Inferior parietal cortex (tissue), 1 donor: ENCODE measurements at regions not wholly inside any gene's neighbourhood (a gene's known extent, or its start where the extent isn't known, plus 50 kb on each side); places are given as distances from the start of the nearest gene placed in this dataset.
"Not testable (repeated sequence)": the region's sequence is repeated elsewhere in the genome, so short reads cannot be mapped to it uniquely, and the experiment has no call there.

Source experiments
- DNase-seq: peaks from one replicate; pipeline ENCODE4 v3.0.0-alpha.2; 2016; ENCODE audit errors: extremely low spot score

DNA sequence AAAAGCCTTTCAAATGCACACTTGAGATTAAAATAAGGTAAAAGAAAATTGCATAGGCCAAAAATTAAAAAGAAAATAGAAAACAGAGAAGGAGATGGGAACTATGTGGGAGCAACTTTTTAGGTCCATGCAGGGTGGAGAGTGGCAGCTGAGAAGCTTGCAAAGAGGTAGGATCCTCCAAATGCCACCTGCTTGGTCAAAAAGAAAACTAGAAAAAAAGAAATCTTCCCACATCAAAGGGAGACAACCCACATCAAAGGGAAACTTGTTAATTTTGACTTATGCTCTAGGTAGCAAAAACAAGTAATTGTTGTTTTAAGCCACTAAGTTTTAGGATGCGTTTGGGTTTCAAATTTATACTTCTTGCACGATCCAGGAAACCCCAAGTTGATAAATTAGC, 342.9 kb downstream of the IL20RB start:
- no peak for DNase-seq

DNA sequence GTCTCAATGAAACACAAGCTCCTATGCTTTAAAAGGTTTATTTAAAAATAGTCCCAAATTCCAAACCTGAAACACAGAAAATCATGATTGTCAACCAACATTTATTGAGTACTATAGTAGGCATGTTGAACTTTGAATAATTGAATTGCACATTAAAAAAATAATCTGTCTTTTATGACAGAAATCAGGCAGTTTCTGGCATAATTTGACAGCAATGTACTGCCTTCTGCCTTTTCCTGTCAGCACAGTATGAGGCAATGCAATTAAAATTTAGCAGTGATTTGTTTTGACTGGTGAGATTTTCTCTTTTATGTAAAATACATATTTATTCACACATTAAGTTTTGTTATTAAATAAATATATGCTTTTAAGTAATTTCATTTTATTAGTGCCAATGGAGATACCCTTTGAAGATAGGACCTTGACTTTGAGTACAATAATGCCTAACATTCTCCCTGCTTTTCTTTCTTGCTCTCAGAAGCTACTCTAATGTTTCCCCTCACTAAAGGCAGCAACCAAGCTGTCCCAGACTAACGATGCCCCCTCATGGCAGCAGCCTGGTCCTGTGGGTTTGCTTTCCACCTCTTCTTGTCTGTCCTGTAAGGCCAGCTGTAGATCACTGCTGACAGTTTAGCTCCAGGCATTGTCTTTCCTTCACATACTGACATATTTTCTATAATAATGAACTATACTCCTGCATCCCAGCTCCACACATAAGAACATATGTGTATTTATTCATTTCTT, 346.7 kb downstream of the IL20RB start:
- no peak for DNase-seq

DNA sequence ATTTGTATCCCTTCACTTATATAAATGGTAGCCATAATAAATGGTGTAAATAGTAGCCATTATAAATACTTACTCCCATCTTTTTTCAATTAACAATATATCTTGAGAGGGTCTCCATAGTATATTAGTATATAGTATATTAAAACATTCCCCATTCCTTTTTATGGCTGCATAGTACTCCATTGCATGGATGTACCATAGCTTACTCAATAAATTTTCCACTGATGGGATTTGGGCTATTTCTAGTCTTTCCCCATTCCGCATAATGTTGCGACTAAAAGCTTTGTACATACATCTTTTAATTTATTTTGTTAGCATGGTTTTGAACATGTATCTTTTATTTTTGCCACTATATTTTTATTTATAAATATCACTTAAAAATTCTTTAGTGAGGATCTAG, 366.3 kb downstream of the IL20RB start:
- no peak for DNase-seq

DNA sequence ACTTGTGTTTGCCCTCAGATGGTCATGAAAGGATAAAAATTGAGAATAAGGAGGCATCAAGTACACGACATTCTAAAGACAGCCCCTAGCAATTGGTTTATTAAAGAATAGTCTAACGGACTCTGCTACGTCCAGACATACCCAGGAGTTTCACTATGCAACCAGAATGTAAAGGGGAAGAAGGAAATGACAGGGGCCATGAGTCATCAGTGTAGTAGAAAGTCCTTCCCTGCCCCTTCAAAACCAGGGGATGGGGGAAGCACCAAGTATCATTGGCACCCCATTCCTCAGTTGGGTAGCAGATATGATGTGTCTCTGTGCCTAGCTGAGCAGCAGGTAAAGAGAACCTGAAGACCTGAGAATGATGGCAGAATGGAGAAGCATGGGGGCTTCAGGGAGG, 367.4 kb downstream of the IL20RB start:
- DNase-seq = no peak

DNA sequence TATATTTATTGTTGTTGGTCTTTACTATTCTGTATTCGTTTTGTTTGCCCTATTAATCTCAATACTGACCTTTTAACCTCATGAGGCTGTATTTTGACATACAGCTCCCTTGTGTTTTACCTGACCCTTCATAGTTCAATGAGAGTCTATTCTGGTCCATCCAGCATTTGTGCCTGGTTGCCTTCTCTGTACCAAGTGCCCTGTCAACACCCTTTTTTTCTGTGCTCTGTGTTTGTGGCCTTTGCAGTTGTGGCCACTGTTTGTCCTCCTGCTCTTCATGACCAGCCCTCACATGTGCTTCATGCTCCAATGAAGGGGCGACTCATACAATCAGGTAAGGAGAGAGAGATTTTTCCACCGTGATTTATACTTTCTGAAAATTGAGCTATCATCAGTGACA, 368.2 kb downstream of the IL20RB start:
- DNase-seq = no peak

DNA sequence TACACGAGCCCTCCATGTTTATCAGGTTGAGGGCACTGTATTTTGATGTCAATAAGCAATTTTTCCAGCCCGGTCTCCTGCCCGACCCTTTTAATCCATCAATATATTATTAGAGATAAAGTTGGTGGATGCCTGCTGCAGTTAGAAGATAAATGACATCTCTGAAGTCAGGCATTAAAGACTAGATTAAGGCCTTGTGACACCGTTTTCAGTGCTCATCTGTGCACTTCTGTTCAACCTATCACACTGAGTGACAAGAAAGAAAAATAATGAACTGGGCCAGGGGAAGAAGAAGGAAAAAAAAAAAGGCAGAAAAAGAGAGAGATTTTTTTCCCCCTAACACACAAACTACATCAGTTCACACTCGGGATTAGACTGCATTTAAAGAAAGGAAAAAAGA, 371.8 kb downstream of the IL20RB start:
- no peak for DNase-seq

DNA sequence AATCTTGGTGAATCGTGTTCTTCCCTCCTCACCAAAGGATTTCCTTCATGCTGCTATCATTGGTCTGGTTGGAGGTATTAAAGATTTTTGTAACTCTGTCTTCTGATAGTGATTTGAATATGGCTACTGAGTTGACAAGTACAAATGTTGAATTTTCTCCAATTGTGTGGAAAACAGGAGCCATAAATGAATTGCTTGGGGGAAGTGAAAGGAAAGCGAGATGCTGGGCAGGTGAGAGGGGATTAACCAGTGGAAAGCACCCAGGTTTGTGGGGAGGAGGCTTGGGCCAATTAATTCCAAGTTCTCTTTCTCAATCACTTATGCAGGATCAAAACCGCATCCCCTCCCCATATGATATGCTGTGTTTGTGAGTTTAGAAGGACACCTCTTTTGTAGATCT, 372.5 kb downstream of the IL20RB start:
- no peak for DNase-seq

DNA sequence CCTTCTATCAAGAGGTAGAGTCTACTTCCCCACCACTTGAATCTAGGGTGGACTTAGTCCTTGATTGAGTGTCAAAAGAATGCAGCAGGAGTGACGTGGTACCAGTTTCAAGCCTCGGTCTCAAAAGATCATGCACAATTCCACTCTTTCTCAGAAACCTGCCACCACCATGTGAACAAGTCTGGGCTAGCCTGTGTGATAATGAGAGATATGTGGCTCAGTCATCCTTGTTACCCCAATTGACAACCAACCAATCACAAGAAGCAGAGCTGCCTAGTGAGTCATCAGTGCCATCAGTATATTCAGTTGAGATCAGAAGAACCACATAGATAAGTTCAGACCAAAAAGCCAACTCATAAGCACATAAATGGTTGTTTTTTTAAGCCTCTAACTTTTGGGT, 374.5 kb downstream of the IL20RB start:
- no peak for DNase-seq

DNA sequence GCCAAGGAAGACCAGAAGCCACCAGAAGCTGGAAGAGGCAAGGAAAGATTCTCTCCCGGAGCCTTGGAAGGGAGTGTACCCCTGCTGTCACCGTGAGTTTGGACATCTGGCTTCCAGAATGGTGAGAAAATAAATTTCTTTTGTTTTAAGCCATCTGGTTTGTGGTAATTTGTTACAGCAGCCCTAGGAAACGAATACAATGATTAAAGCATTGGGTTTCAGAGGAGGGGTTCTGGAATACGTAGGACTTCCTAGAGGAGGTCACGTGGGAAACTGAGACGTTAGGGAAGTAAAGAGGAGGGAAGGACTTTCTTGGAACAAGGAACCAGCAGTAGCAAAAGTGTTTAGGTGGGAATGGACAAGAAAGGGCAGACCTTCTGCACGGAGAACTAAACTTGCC, 377.7 kb downstream of the IL20RB start:
- no peak for DNase-seq

DNA sequence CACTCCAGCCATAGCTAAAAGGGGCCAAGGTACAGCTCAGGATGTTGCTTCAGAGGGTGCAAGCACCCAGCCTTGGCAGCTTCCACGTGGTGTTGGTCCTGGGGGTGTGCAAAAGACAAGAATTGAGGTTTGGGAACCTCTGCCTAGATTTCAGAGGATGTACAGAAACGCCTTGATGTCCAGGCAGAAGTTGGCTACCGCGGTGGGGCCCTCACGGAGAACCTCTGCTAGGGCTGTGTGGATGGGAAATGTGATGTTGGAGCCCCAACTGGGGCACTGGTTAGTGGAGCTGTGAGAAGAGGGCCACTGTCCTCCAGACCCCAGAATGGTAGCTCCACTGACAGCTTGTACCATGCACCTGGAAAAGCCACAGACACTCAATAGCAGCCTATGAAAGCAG, 380.6 kb downstream of the IL20RB start:
- not testable (repeated sequence) for DNase-seq

DNA sequence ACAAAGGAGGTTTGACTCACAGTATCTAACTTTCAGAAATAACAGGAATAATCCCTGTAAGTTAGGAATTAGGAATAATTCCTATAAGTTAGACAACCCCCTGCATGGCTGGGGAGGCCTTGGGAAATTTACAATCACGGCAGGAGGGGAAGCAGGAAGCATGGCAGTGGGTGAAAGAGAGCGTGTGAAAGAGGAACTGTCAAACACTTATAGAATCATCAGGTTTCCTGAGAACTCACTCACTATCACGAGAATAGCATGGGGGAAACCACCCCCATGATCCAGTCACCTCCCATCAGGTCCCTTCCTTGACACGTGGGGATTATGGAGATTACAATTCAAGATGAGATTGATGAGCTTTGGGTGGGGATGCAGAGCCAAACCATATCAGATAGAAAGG, 385.5 kb downstream of the IL20RB start:
- DNase-seq = no peak

DNA sequence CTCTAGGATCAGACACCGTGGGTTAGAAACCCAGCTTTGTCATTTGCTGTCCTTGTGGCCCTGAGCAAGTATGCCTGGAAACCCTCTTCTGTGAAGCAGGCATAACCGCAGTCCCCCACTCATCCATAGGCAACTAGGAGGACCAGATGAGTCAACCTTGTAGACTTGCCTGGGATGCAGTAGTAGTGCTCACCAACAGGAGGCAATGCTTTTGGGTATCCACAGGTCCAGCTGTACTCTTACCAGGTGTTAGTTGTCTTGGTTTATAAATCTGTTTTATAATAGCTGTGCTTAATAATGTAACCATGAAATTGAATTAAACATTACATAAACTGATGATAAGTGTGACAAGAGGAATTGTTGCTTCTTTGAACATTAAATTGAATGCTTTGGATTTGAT, 389.3 kb downstream of the IL20RB start:
- DNase-seq = no peak

DNA sequence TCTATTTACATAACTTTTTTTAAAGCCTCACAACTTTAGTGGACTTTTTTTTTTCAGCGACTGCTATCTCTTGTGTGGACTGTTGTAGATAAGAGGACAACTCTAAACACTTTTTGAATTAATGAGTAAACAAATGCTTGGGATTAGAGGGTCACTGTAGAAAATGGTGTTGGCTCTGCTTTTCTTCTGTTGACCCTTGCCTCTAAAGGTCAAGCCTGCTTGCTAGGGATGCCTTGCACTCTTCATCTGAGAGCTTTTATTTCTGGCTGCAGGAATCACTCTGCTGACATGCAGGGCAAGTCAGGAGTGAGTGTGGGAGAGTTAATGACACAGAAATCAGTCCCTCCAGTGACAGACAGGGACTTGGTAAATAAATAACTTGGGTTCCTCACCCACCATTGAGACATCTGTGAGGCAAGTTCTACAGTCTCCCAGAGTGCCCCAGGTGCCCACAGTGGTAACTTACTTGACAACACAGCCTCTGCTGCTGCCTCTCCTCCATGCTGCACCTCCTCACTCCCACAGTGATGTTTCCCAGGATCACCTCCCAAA, 390.1 kb downstream of the IL20RB start:
- no peak for DNase-seq

DNA sequence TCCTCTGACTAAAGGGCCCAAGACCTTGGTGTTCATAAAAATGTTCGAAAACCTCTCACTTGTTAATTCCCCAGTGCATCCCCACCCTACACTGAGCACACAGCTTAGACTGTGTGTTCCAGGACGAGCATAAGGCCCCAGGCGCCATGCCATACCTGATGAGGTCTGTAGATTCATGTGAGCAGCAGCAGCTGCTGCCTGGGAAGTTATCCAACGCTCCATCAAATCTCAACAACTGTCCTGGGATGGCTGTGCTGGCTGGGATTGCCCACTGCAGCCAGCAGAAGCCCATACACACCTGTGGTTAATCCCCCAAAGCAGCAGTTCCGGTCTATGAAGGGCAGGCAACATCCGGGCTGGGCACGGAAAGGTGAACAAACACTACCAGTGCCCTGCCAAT, 391.2 kb downstream of the IL20RB start:
- no peak for DNase-seq

DNA sequence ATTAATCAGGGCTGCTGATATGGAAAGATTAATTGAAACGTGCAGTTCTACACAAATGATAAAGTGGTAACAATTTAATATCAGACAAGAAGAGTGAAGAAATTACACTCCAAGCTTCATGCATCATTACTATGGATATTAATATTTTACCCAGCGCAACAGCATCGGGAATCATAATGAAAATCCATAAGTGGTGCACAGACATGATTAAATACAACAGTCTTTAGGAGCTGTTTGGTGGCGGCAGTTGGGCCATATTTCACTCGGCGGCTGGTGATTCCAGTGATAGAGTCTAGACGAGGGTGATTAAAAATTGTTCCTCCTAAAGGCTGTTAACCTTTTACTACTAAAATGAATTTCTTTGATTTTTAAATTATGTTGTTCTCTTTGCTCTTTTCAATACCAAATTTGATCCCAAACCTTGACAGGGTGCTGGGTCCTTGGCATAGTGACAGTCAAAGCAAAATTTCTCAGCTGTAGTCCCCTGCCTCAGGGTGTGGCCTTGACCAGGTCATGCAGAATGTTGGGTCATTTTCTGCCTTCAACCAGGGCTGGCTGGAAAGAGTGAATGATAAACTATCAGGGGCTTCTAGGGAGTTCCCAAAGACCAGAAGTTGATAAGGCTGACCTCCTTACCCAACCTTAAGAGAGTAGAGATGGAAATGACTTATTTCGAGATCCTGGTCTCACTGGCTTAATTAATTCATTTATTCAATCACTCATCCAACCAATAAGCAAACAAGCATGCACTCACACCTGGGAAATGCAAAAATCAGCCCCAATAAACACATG, 392.0 kb downstream of the IL20RB start:
- DNase-seq = no peak

DNA sequence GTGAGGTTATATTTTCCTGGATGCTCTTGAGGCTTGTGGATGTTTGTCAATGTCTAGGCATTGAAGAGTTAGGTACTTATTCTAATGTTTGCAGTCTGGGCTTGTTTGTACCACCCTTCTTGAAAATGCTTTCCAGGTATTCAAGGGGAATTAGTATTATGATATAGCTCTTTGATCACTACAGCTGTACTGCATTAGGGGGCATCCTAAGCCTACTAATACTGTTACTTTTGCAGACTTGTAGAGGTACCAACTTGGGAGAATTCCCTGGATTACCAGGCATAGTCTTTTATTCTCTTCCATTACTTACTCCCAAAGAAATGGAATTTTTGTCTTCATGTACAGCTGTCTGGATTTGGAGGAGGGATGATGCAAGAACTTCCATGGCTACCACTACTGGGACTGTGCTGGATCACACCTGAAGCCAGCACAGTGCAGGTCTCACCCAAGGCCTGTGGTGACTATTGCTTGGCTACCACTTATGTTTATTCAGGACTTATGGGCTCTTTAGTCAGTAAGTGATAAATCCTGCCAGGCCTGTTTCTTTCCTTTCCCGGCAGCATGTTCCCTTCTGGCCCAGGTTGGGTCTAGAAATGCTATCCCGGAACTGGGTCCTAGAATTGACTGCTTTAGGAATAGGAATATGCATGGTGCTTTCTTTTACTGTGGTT, 402.9 kb downstream of the IL20RB start:
- DNase-seq = no peak

DNA sequence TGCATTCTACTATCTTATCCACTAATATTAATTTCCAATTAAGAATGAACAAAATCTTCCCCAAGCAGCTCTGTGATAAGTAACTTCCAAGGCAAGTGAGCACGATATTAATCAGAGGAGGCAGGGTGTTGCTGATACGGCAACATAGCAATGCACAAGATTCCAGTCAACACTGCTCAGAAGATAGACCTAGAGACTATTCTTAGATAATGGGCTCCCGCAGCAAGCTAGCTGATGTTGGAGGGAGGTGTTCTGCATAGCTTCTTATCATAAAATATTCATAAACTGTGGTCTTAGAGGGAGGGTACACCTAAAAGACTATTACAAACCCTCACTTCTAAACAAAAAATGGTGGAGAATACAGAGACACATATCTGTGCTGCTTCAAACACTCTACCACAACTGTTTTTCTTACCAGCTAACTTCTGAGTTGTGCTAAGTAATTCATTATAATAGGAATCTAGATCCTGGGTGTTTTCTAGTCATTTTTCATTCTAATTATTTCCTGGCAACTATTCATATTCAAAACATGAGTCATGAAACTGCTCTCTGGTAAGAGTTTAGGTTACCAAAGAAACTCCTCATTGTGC, 382.0 kb upstream of the SOX14 start:
- DNase-seq = no peak

DNA sequence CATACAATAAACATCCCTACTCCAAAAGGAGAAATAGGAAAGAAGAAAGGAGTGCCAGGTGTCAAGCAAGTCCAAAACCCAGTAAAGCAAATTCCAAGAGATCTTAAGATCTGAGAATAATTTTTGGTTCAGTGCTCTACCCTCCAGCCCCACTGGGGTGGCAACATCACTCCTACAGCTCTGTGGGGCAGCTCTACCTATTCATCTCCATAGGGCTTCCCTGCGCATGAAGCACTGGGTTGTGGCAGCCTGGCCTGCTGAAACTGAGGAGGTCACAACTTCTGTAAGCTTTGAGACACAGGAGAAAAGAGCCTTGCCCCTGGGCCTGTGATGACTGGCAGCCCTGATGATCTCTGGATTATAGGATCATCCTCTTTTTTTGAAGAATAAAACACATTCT, 378.2 kb upstream of the SOX14 start:
- DNase-seq = no peak

DNA sequence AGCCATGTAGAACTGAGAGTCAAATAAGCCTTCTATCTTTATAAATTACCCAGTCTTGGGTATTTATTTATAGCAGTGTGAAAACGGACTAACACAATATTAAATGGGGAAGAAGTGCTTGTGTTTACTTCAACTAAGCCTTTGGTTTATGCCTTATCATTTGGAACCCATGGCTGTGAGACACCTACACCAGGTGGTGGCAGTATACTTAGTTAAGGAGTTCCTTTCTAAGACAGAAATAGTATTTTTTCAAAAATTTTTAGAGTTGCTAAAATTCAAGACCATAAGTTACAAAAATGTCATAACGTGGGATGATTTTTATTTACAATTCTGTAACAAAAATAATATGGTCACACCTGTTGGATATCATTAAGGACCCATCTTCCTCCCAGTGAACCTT, 354.5 kb upstream of the SOX14 start:
- no peak for DNase-seq

DNA sequence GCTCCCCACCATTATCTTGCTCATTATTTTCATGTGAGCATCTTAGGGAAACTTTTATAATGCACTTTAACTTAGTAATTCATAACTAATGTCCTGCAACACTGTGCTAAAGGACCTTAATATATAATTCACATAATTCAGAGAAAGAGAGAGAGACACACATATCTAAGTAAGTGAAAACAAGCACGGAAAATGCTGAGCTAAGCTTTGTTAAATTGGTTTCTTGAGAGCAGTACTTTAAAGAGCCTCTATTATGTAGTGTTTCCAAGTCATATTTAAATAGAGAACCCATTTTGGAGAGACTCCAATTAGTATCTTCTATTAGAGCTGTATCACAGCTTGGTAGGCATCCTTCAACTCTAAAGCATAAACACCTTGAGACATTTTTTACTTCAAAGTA, 354.1 kb upstream of the SOX14 start:
- no peak for DNase-seq

DNA sequence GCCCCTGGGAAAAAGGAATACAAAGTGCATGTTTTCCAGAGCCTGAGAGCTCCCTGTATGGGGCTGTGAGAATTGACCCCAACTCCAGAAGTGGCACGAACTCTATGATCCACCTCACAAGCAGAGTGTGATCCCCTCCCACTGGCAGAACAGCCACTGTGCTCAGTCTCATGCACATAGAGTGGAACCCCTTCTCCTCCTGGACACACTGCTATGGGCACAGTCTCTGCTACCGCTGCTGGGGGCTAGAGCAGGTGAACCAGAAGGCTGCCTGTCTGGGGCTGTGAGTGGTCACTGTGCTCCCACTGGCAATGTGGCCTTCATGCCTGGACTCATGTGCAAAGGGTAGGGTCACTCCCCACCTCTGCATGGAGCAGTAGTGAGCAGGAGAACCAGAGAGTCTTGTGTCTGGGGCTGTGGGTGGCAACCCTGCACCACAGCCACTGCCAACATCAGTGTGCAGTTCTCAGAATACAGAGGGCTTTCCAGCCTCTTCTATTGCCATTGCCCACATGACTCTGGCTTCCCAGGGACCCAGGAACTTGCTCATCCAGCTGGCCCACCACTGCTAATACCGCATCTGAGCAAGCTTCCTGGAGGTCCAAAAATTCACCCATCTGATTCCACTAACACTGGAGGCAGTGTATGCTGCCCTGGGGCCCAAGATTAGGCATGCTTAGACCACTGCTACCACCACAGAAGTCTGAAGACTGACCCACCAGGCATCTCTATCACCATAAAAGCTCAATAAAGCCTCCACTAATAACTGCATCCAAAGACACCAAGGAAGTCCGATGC, 343.7 kb upstream of the SOX14 start:
- no peak for DNase-seq
